Uterus (tissue), 3 donors: ENCODE measurements at regions not wholly inside any gene's neighbourhood (a gene's known extent, or its start where the extent isn't known, plus 50 kb on each side); places are given as distances from the start of the nearest gene placed in this dataset.

Experiments
- DNase-seq, 2 donors: peaks; one replicate each; pipeline ENCODE4 v3.0.0-alpha.2; 2019 to 2020
- H3K27ac ChIP-seq, 2 donors: fragments of 200-600 bp; sonication (generic); 1 replicate in 1 of 2; 2 replicates in 1 of 2; pipeline ENCODE4 v1.5.1; 2016 to 2018
- H3K27me3 ChIP-seq, 2 donors: fragments of 200-600 bp; sonication (generic); one replicate each; pipeline ENCODE4 v1.5.1; 2018 to 2019; ENCODE audit warnings: control low read depth in 1 of 2
- H3K36me3 ChIP-seq, 2 donors: fragments of 200-600 bp; sonication (generic); one replicate each; pipeline ENCODE4 v1.5.1; 2019; ENCODE audit warnings: control low read depth in 1 of 2
- H3K4me1 ChIP-seq, 2 donors: fragments of 200-600 bp; sonication (generic); one replicate each; pipeline ENCODE4 v1.5.1; 2018 to 2019; ENCODE audit warnings: control low read depth in 1 of 2
- H3K4me3 ChIP-seq, 2 donors: fragments of 200-600 bp; sonication (generic); 1 replicate in 1 of 2; 2 replicates in 1 of 2; pipeline ENCODE4 v1.5.1; 2018 to 2019; ENCODE audit warnings: mild to moderate bottlenecking in 1 of 2
- H3K9me3 ChIP-seq, 2 donors: fragments of 200-600 bp; sonication (generic); one replicate each; pipeline ENCODE4 v1.5.1; 2019; ENCODE audit warnings: control low read depth in 1 of 2
- CTCF ChIP-seq, 4 experiments: fragments of 200-600 bp in 2 of 4; fragments of 450-650 bp in 2 of 4; sonication (generic) in 2 of 4; IDR thresholded peaks; one replicate each; pipeline ENCODE4 v1.5.1; 2016 to 2019; ENCODE audit warnings: antibody characterized with exemption in 4 of 4, mild to moderate bottlenecking in 2 of 4, moderate library complexity in 1 of 4
- POLR2A ChIP-seq, 2 donors: fragments of 450-650 bp; IDR thresholded peaks; one replicate each; pipeline ENCODE4 v1.6.1; 2016; ENCODE audit warnings: antibody characterized with exemption in 2 of 2, mild to moderate bottlenecking in 1 of 2, moderate library complexity in 1 of 2
- intact Hi-C: fragments of 100-400 bp; cut with DNase I; formaldehyde crosslinking; loops from one replicate; pipeline ENCODE4 v1.15.1; 2023; ENCODE audit warnings: low total_unique reads
- donor health status: DM: yes; HTN: yes; CAD: no.

GRCh38 chr2:78721355-78722033, 304.0 kb upstream of the REG3G start:
- intact Hi-C loops = no loop called here
- Histone ChIP-seq H3K4me1 (no peaks in the 10 kb centered on the region), H3K27me3 (no peaks in the 10 kb centered on the region), H3K27ac (no peak overlapping the region), H3K4me3 (no peak overlapping the region), H3K36me3 (no peaks in the 10 kb centered on the region), H3K9me3 (no peaks in the 10 kb centered on the region)
- no peak for DNase-seq
- TF ChIP-seq POLR2A (IDR thresholded peaks at IDR 0.05) (no peak), CTCF (IDR thresholded peaks at IDR 0.05) (no peak)

- Histone ChIP-seq H3K9me3 (no peaks in the 10 kb centered on the region), H3K4me3 (no peak overlapping the region), H3K27ac (no peak overlapping the region), H3K36me3 (no peaks in the 10 kb centered on the region), H3K27me3 (no peaks in the 10 kb centered on the region), H3K4me1 (no peaks in the 10 kb centered on the region)
- intact Hi-C loops = no loop called here
- TF ChIP-seq POLR2A (IDR thresholded peaks at IDR 0.05) (no peak), CTCF (IDR thresholded peaks at IDR 0.05) (no peak)
- no peak for DNase-seq
Measured at GRCh38 chr2:78734221-78734620, 291.3 kb upstream of the REG3G start.

- Histone ChIP-seq H3K4me1 (no peaks in the 10 kb centered on the region), H3K4me3 (no peak overlapping the region), H3K27me3 (no peaks in the 10 kb centered on the region), H3K36me3 (no peaks in the 10 kb centered on the region), H3K27ac (no peak overlapping the region), H3K9me3 (no peaks in the 10 kb centered on the region)
- intact Hi-C loops = no loop called here
- DNase-seq = no peak
- TF ChIP-seq CTCF (IDR thresholded peaks at IDR 0.05) = no peak
- no peak for TF ChIP-seq POLR2A (IDR thresholded peaks at IDR 0.05)
Measured at GRCh38 chr2:78739282-78739681, 286.2 kb upstream of the REG3G start.

- no peak overlapping the region for H3K4me3 ChIP-seq
- intact Hi-C loops = no loop called here
- TF ChIP-seq CTCF (IDR thresholded peaks at IDR 0.05) = no peak
- no peak for TF ChIP-seq POLR2A (IDR thresholded peaks at IDR 0.05)
- H3K27ac ChIP-seq = no peak overlapping the region
- no peaks in the 10 kb centered on the region for H3K36me3 ChIP-seq
- H3K27me3 ChIP-seq = no peaks in the 10 kb centered on the region
- H3K9me3 ChIP-seq = no peaks in the 10 kb centered on the region
- H3K4me1 ChIP-seq = no peaks in the 10 kb centered on the region
- DNase-seq = no peak
Measured at GRCh38 chr2:78749638-78750037, 275.9 kb upstream of the REG3G start.

- no peaks in the 10 kb centered on the region for H3K27me3 ChIP-seq
- H3K9me3 ChIP-seq = no peaks in the 10 kb centered on the region
- no peaks in the 10 kb centered on the region for H3K36me3 ChIP-seq
- H3K27ac ChIP-seq = no peak overlapping the region
- intact Hi-C loops = no loop called here
- TF ChIP-seq CTCF (IDR thresholded peaks at IDR 0.05) = no peak
- TF ChIP-seq POLR2A (IDR thresholded peaks at IDR 0.05) = no peak
- no peak overlapping the region for H3K4me3 ChIP-seq
- DNase-seq = no peak
- H3K4me1 ChIP-seq = no peaks in the 10 kb centered on the region
Measured at GRCh38 chr2:78750219-78750618, 275.3 kb upstream of the REG3G start.
